GM19452 (cell line): ENCODE measurements at regions not wholly inside any gene's neighbourhood (a gene's known extent, or its start where the extent isn't known, plus 50 kb on each side); places are given as distances from the start of the nearest gene placed in this dataset.

Experiments used
- ATAC-seq: cut with Tn5 transposase; IDR thresholded peaks from one replicate; pipeline ENCODE4 v1.9.1; 2021; ENCODE audit not compliant: unreplicated experiment

- ATAC-seq: no peak
These were observed 336.3 kb downstream of the NYAP2 start for GRCh38 chr2:225735844-225736243.

GRCh38 chr2:225725726-225726125 is 326.2 kb downstream of the NYAP2 start:
- no peak for ATAC-seq
